GM23338 (cell line): ENCODE measurements at regions not wholly inside any gene's neighbourhood (a gene's known extent, or its start where the extent isn't known, plus 50 kb on each side); places are given as distances from the start of the nearest gene placed in this dataset.

Experiments
- ATAC-seq: fragments of 200-7000 bp; cut with Tn5 transposase; 3 replicates; pipeline ENCODE4 v1.9.1; 2020
- DNase-seq: peaks from one replicate; pipeline ENCODE4 v3.0.0-alpha.2; 2015; ENCODE audit warnings: low spot score
- H2AFZ ChIP-seq: fragments of 200-600 bp; sonication (generic); 2 replicates; pipeline ENCODE4 v1.8.0; 2016; ENCODE audit warnings: antibody characterized with exemption, mild to moderate bottlenecking, moderate library complexity
- H3F3A ChIP-seq: fragments of 200-600 bp; sonication (generic); replicated peaks from 2 replicates; pipeline ENCODE4 v1.8.0; 2017; ENCODE audit warnings: antibody characterized with exemption, mixed run types, low read depth
- H3K27ac ChIP-seq: fragments of 200-600 bp; sonication (generic); 2 replicates; pipeline ENCODE4 v1.6.1; 2016; ENCODE audit warnings: low read depth
- H3K27me3 ChIP-seq: fragments of 200-600 bp; sonication (generic); 2 replicates; pipeline ENCODE4 v1.8.0; 2016; ENCODE audit warnings: mild to moderate bottlenecking, mixed run types, moderate library complexity; ENCODE audit not compliant: insufficient read depth
- H3K36me3 ChIP-seq: fragments of 200-600 bp; sonication (generic); 2 replicates; pipeline ENCODE4 v1.8.0; 2016; ENCODE audit warnings: mild to moderate bottlenecking; ENCODE audit not compliant: insufficient read depth
- H3K4me1 ChIP-seq: fragments of 200-600 bp; sonication (generic); 2 replicates; pipeline ENCODE4 v1.8.0; 2016; ENCODE audit warnings: mild to moderate bottlenecking, moderate library complexity; ENCODE audit not compliant: insufficient read depth
- H3K4me2 ChIP-seq: fragments of 200-600 bp; sonication (generic); 2 replicates; pipeline ENCODE4 v1.7.1; 2017; ENCODE audit warnings: mixed run types
- H3K4me3 ChIP-seq: fragments of 200-600 bp; sonication (generic); 2 replicates; pipeline ENCODE4 v1.6.1; 2016; ENCODE audit warnings: mixed run types
- H3K79me2 ChIP-seq: fragments of 200-600 bp; sonication (generic); replicated peaks from 2 replicates; pipeline ENCODE4 v1.8.0; 2017; ENCODE audit warnings: mild to moderate bottlenecking; ENCODE audit not compliant: insufficient read depth
- H3K9me2 ChIP-seq: fragments of 200-600 bp; sonication (generic); 2 replicates; pipeline ENCODE4 v1.8.0; 2017; ENCODE audit not compliant: insufficient read depth
- H4K20me1 ChIP-seq: fragments of 200-600 bp; sonication (generic); replicated peaks from 2 replicates; pipeline ENCODE4 v1.8.0; 2017; ENCODE audit warnings: mild to moderate bottlenecking; ENCODE audit not compliant: insufficient read depth
- H3K27ac Mint-ChIP-seq: 2 replicates; pipeline ENCODE4 v1.8.0; 2020; ENCODE audit warnings: inconsistent platforms, mild to moderate bottlenecking, moderate library complexity, mixed read lengths
- H3K27me3 Mint-ChIP-seq: 3 replicates; pipeline ENCODE4 v1.8.0; 2022; ENCODE audit warnings: low read depth, mild to moderate bottlenecking, moderate library complexity, mixed read lengths, inconsistent platforms; ENCODE audit not compliant: insufficient read depth, poor library complexity
- H3K36me3 Mint-ChIP-seq: 3 replicates; pipeline ENCODE4 v1.8.0; 2021; ENCODE audit warnings: low read depth, mild to moderate bottlenecking, inconsistent platforms, moderate library complexity, mixed read lengths
- H3K4me1 Mint-ChIP-seq: 3 replicates; pipeline ENCODE4 v1.8.0; 2020; ENCODE audit warnings: mild to moderate bottlenecking, inconsistent platforms, mixed read lengths
- H3K4me3 Mint-ChIP-seq: 3 replicates; pipeline ENCODE4 v1.8.0; 2021; ENCODE audit warnings: moderate library complexity, mild to moderate bottlenecking, inconsistent platforms, mixed read lengths
- H3K9me3 Mint-ChIP-seq: 3 replicates; pipeline ENCODE4 v1.8.0; 2020; ENCODE audit warnings: moderate library complexity, mild to moderate bottlenecking, inconsistent platforms, mixed read lengths
- CREB1 ChIP-seq: fragments of 250-450 bp; sonication (Bioruptor Pico); IDR thresholded peaks from 2 replicates; pipeline ENCODE4 v1.5.0; 2020; ENCODE audit warnings: low read depth, mild to moderate bottlenecking, moderate library complexity
- CTCF ChIP-seq, 2 experiments: fragments of 200-600 bp in 1 of 2; sonication (generic) in 1 of 2; conservative IDR thresholded peaks; 2 replicates each; pipeline versions ENCODE4 v1.5.1 to v1.6.1; 2016 to 2017; ENCODE audit warnings: antibody characterized with exemption in 2 of 2, low read depth in 2 of 2, mild to moderate bottlenecking in 2 of 2, moderate library complexity in 1 of 2
- ETS1 ChIP-seq: IDR thresholded peaks from 2 replicates; pipeline ENCODE4 v1.6.1; 2016; ENCODE audit warnings: antibody characterized with exemption
- EZH2 ChIP-seq: fragments of 200-600 bp; sonication (generic); IDR thresholded peaks from one replicate; pipeline ENCODE4 v1.8.0; 2017; ENCODE audit warnings: antibody characterized with exemption, mild to moderate bottlenecking, low read depth; ENCODE audit not compliant: unreplicated experiment
- EZH2phosphoT487 ChIP-seq: fragments of 200-600 bp; sonication (generic); IDR thresholded peaks from one replicate; pipeline ENCODE4 v1.8.1; 2018; ENCODE audit warnings: antibody characterized with exemption; ENCODE audit not compliant: unreplicated experiment
- JUNB ChIP-seq: IDR thresholded peaks from one replicate; pipeline ENCODE4 v1.6.1; 2016; ENCODE audit warnings: antibody characterized with exemption; ENCODE audit not compliant: unreplicated experiment
- NANOG ChIP-seq: IDR thresholded peaks from 2 replicates; pipeline ENCODE4 v1.6.1; 2016; ENCODE audit warnings: antibody characterized with exemption, borderline replicate concordance
- POLR2AphosphoS5 ChIP-seq: IDR thresholded peaks from 2 replicates; pipeline ENCODE4 v1.6.1; 2016; ENCODE audit warnings: antibody characterized with exemption, low read depth
- REST ChIP-seq: IDR thresholded peaks from one replicate; pipeline ENCODE4 v1.6.1; 2018; ENCODE audit warnings: antibody characterized with exemption; ENCODE audit not compliant: unreplicated experiment
- STAT1 ChIP-seq: IDR thresholded peaks from one replicate; pipeline ENCODE4 v1.6.1; 2016; ENCODE audit warnings: antibody characterized with exemption; ENCODE audit not compliant: unreplicated experiment
- ZNF114 ChIP-seq: fragments of 250-450 bp; sonication (Bioruptor Pico); IDR thresholded peaks from 2 replicates; pipeline ENCODE4 v1.5.0; 2020; ENCODE audit warnings: mild to moderate bottlenecking, moderate library complexity
- ZNF331 ChIP-seq: fragments of 250-450 bp; sonication (Bioruptor Pico); IDR thresholded peaks from 2 replicates; pipeline ENCODE4 v1.5.0; 2020; ENCODE audit warnings: low read depth, mild to moderate bottlenecking, moderate library complexity
- ZNF462 ChIP-seq: fragments of 250-450 bp; sonication (Bioruptor Pico); IDR thresholded peaks from 2 replicates; pipeline ENCODE4 v1.5.0; 2020; ENCODE audit warnings: mild to moderate bottlenecking, moderate library complexity

- H3K27ac ChIP-seq = no peak overlapping the region
- H3K27ac Mint-ChIP-seq = no peak overlapping the region
Measured at GRCh38 chr7:27316311-27316710, 73.7 kb downstream of the EVX1 start.

More at GRCh38 chr7:27316311-27316710, 73.7 kb downstream of the EVX1 start:
- TF ChIP-seq ZNF331 (CRISPR knock-in tag) (no peak), JUNB (no peak), CREB1 (no peak), ETS1 (no peak), REST (no peak), STAT1 (no peak), NANOG (no peak), ZNF114 (CRISPR knock-in tag) (no peak), EZH2 (no peak), ZNF462 (no peak), CTCF (conservative IDR thresholded peaks at IDR 0.05; ENCODE audit: low read depth in 2 of 2) (no peak), EZH2phosphoT487 (no peak), POLR2AphosphoS5 (no peak)
- Histone ChIP-seq H4K20me1 (no peaks in the 10 kb centered on the region), H3K36me3 (no peaks in the 10 kb centered on the region), H3K27me3 (no peaks in the 10 kb centered on the region), H3K4me1 (peaks cover 20% of the 10 kb centered on the region), H2AFZ (no peak overlapping the region), H3K79me2 (no peaks in the 10 kb centered on the region), H3K4me3 (no peak overlapping the region), H3K9me2 (0 out of 2 replicates have a peak, but pooled peaks cover 8% of the 10 kb centered on the region), H3F3A (no peaks in the 10 kb centered on the region), H3K4me2 (no peak overlapping the region)
- DNase-seq (no peak), ATAC-seq (no peak)
- Mint-ChIP-seq H3K4me3 (no peak overlapping the region), H3K9me3 (no peaks in the 10 kb centered on the region), H3K36me3 (no peaks in the 10 kb centered on the region; the same call in 2 of the 3 replicates), H3K4me1 (peaks cover 19% of the 10 kb centered on the region), H3K27me3 (peaks cover 4% of the 10 kb centered on the region)
